HL-60 (cell line): ENCODE measurements at regions not wholly inside any gene's neighbourhood (a gene's known extent, or its start where the extent isn't known, plus 50 kb on each side); places are given as distances from the start of the nearest gene placed in this dataset.

Experiments
- CTCF ChIP-seq: IDR thresholded peaks from one replicate; pipeline ENCODE4 v1.5.1; 2011; ENCODE audit warnings: low read length, control low read depth, inconsistent platforms; ENCODE audit not compliant: insufficient read depth
- GABPA ChIP-seq: IDR thresholded peaks from 2 replicates; pipeline ENCODE4 v1.6.1; 2012; ENCODE audit warnings: low read depth
- POLR2AphosphoS5 ChIP-seq: IDR thresholded peaks from 2 replicates; pipeline ENCODE4 v1.6.1; 2012; ENCODE audit warnings: low read depth
- SPI1 ChIP-seq: IDR thresholded peaks from 2 replicates; pipeline ENCODE4 v1.6.1; 2012; ENCODE audit warnings: low read depth, mild to moderate bottlenecking, borderline replicate concordance
- TF ChIP-seq, protein P1 (sequence below): IDR thresholded peaks from 2 replicates; pipeline ENCODE4 v1.6.1; 2012; ENCODE audit warnings: low read depth; ENCODE audit not compliant: insufficient replicate concordance

DNA sequence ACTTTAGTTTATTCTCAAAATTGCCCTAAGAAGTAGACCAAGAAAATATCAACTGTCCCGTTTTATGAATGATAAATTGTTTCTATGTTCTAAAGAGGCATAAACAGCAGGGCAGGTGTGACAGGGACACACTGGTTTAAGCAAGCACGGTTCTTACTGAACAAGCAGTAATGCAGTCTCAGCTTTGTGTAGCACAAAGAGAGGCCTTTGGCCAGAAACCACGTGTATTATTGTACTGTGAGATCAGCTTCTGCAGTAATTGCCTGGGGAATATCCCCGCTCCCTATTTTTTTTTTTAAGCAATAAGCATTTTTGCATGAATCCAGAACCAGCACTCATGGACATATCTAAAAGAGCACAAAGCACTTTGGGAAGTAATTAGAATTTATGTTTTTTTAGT lies 255.4 kb downstream of the WDR11 start:
- TF ChIP-seq CTCF: no peak
- no peak for TF ChIP-seq POLR2AphosphoS5
- TF ChIP-seq SPI1: no peak
- TF ChIP-seq GABPA: no peak
- TF ChIP-seq, protein P1, sequence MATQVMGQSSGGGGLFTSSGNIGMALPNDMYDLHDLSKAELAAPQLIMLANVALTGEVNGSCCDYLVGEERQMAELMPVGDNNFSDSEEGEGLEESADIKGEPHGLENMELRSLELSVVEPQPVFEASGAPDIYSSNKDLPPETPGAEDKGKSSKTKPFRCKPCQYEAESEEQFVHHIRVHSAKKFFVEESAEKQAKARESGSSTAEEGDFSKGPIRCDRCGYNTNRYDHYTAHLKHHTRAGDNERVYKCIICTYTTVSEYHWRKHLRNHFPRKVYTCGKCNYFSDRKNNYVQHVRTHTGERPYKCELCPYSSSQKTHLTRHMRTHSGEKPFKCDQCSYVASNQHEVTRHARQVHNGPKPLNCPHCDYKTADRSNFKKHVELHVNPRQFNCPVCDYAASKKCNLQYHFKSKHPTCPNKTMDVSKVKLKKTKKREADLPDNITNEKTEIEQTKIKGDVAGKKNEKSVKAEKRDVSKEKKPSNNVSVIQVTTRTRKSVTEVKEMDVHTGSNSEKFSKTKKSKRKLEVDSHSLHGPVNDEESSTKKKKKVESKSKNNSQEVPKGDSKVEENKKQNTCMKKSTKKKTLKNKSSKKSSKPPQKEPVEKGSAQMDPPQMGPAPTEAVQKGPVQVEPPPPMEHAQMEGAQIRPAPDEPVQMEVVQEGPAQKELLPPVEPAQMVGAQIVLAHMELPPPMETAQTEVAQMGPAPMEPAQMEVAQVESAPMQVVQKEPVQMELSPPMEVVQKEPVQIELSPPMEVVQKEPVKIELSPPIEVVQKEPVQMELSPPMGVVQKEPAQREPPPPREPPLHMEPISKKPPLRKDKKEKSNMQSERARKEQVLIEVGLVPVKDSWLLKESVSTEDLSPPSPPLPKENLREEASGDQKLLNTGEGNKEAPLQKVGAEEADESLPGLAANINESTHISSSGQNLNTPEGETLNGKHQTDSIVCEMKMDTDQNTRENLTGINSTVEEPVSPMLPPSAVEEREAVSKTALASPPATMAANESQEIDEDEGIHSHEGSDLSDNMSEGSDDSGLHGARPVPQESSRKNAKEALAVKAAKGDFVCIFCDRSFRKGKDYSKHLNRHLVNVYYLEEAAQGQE: no peak
